Neural progenitor cell (in vitro differentiated cells): ENCODE measurements at regions not wholly inside any gene's neighbourhood (a gene's known extent, or its start where the extent isn't known, plus 50 kb on each side); places are given as distances from the start of the nearest gene placed in this dataset.

Experiments used
- EZH2 ChIP-seq: fragments of 200-600 bp; sonication (generic); IDR thresholded peaks from 2 replicates; pipeline ENCODE4 v1.6.1; 2017; ENCODE audit warnings: antibody characterized with exemption, mild to moderate bottlenecking, moderate library complexity
- EZH2phosphoT487 ChIP-seq: fragments of 200-600 bp; sonication (generic); IDR thresholded peaks from 2 replicates; pipeline ENCODE4 v1.6.1; 2017; ENCODE audit warnings: antibody characterized with exemption
- TF ChIP-seq, protein P1 (sequence below): fragments of 200-600 bp; sonication (generic); IDR thresholded peaks from 2 replicates; pipeline ENCODE4 v1.5.1; 2017; ENCODE audit warnings: antibody characterized with exemption, mild to moderate bottlenecking

DNA sequence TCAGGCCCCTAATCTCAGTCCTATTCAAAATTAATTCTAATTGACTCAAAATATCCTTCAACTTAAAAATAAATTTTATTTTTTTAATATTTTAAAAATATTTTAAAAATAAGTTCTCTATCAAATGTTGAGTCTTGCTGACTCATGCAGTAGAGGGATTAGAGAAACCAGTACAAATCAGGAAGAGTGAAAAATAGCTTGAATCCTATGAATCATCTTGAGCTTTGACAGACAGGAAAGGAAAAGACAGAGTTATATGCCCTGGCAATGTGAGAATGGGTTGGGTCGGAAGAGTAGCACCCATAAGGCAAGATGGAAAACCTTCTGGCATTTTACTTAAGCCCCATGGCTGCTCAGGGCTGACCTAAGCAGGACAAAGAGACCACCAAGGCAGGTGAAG is 346.6 kb upstream of the RUNX1 start:
- TF ChIP-seq, protein P1, sequence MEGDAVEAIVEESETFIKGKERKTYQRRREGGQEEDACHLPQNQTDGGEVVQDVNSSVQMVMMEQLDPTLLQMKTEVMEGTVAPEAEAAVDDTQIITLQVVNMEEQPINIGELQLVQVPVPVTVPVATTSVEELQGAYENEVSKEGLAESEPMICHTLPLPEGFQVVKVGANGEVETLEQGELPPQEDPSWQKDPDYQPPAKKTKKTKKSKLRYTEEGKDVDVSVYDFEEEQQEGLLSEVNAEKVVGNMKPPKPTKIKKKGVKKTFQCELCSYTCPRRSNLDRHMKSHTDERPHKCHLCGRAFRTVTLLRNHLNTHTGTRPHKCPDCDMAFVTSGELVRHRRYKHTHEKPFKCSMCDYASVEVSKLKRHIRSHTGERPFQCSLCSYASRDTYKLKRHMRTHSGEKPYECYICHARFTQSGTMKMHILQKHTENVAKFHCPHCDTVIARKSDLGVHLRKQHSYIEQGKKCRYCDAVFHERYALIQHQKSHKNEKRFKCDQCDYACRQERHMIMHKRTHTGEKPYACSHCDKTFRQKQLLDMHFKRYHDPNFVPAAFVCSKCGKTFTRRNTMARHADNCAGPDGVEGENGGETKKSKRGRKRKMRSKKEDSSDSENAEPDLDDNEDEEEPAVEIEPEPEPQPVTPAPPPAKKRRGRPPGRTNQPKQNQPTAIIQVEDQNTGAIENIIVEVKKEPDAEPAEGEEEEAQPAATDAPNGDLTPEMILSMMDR = no peak
- TF ChIP-seq EZH2 (no peak), EZH2phosphoT487 (no peak)
